ENCODE measurements at regions not wholly inside any gene's neighbourhood (a gene's known extent, or its start where the extent isn't known, plus 50 kb on each side); places are given as distances from the start of the nearest gene placed in this dataset.

DNA sequence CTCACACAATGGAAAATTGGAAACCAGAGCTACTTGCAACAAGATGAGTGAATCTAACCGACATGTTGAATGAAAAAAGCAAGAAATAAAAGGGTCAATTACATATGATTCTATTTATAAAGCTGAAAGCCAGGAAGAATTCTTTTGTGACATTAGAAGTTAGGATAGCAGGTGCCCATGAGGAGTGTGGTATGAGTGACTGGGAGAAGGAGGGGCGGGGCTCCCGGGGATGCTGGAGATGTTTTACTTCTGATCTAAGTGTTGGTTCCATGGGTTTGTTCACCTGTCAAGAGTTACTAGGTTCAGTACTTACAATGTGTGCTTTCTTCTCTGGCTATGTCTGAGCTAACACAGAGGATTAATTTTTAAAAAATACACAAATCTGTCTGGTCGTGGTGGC, 60.8 kb downstream of the NSMCE3 start:
- no peak for ATAC-seq
- POLR2A ChIA-PET = no interaction called here
- CTCF ChIA-PET = interaction anchor here (1.1 to 1.6 kb wide), 2 partner anchors 10 to 72 kb away, joined by 3 to 6 read pairs; no protein-coding TSS in a partner anchor
- no peak overlapping the region for H3K4me2 ChIP-seq
- H3K4me1 ChIP-seq = no peaks in the 10 kb centered on the region
- peaks cover 2% of the 10 kb centered on the region; the same call in 1 of the 3 replicates for H3K9me3 ChIP-seq
- no peak overlapping the region for H3K4me3 ChIP-seq
- no peak overlapping the region for H3K27ac ChIP-seq
- no peak for FAIRE-seq
- TF ChIP-seq HDAC2 (IDR thresholded peaks at IDR 0.05) = no peak
- no peak for TF ChIP-seq SMC3 (IDR thresholded peaks at IDR 0.05)
- TF ChIP-seq GATA3 (IDR thresholded peaks at IDR 0.05; ENCODE audit: borderline replicate concordance) = no peak
- TF ChIP-seq SREBF2 (IDR thresholded peaks at IDR 0.05) = no peak
- WGBS (ENCODE audit: missing lambda C conversion rate) = 14% methylated on average over 4 of the region's 4 CpGs
- no peak for DNase-seq (ENCODE audit: low read depth in 1 of 2, low spot score in 1 of 2)

DNA sequence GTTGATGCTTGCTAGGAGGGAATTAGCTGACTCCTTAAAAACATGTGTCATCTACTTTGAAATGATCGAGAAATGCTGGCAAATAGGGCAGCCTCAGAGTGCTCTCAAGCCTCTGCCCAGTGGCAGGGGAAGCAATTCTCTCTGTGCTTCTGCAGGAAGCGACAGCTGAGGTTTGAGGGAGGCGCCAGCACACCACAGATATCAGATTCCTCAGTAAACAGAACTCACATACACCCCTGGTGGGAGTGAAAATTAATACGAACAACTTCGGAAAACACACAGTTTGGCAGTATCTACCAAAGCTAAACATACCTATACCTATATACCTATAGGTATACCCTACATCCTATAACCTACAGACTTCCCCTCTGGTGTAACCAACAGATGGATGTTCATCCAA, 61.3 kb downstream of the NSMCE3 start:
- CTCF ChIA-PET = interaction anchor here (0.6 to 1.6 kb wide), 3 partner anchors 10 to 104 kb away, joined by 3 to 6 read pairs (median 3); no protein-coding TSS in a partner anchor
- Histone ChIP-seq H3K27ac (no peak overlapping the region), H3K4me3 (no peak overlapping the region), H3K4me1 (no peaks in the 10 kb centered on the region), H3K9me3 (peaks cover 2% of the 10 kb centered on the region; the same call in 1 of the 3 replicates), H3K4me2 (no peak overlapping the region)
- WGBS (ENCODE audit: missing lambda C conversion rate) = 5% methylated on average over 5 of the region's 5 CpGs
- peak; percentile 65 to 78 for ATAC-seq
- POLR2A ChIA-PET = no interaction called here
- peak in 1 of 2 experiments; percentile 21 for DNase-seq (ENCODE audit: low read depth in 1 of 2, low spot score in 1 of 2)
- FAIRE-seq = no peak
- TF ChIP-seq EHF (CRISPR knock-in tag; IDR thresholded peaks at IDR 0.05) = no peak
- TF ChIP-seq, protein P1, sequence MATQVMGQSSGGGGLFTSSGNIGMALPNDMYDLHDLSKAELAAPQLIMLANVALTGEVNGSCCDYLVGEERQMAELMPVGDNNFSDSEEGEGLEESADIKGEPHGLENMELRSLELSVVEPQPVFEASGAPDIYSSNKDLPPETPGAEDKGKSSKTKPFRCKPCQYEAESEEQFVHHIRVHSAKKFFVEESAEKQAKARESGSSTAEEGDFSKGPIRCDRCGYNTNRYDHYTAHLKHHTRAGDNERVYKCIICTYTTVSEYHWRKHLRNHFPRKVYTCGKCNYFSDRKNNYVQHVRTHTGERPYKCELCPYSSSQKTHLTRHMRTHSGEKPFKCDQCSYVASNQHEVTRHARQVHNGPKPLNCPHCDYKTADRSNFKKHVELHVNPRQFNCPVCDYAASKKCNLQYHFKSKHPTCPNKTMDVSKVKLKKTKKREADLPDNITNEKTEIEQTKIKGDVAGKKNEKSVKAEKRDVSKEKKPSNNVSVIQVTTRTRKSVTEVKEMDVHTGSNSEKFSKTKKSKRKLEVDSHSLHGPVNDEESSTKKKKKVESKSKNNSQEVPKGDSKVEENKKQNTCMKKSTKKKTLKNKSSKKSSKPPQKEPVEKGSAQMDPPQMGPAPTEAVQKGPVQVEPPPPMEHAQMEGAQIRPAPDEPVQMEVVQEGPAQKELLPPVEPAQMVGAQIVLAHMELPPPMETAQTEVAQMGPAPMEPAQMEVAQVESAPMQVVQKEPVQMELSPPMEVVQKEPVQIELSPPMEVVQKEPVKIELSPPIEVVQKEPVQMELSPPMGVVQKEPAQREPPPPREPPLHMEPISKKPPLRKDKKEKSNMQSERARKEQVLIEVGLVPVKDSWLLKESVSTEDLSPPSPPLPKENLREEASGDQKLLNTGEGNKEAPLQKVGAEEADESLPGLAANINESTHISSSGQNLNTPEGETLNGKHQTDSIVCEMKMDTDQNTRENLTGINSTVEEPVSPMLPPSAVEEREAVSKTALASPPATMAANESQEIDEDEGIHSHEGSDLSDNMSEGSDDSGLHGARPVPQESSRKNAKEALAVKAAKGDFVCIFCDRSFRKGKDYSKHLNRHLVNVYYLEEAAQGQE (IDR thresholded peaks at IDR 0.05) = no peak
- TF ChIP-seq CBX8 (IDR thresholded peaks at IDR 0.05) = no peak
- peak; percentile 20 for TF ChIP-seq MAFK (IDR thresholded peaks at IDR 0.05; ENCODE audit: partially characterized antibody)
- TF ChIP-seq RAD21 (conservative IDR thresholded peaks at IDR 0.05 in 1 of 2, IDR thresholded peaks at IDR 0.05 in 1 of 2) = 0 out of 5 replicates have a peak, but pooled peaks of 1 of the 2 experiments have one; percentile 7
- no peak for TF ChIP-seq ZFP36 (IDR thresholded peaks at IDR 0.05; ENCODE audit: borderline replicate concordance, partially characterized antibody)
- no peak for TF ChIP-seq CHD2 (IDR thresholded peaks at IDR 0.05; ENCODE audit: low read length, partially characterized antibody)
- no peak for TF ChIP-seq CEBPB (IDR thresholded peaks at IDR 0.05)
- no peak for TF ChIP-seq PHF8 (IDR thresholded peaks at IDR 0.05; ENCODE audit: borderline replicate concordance, low read depth)
- no peak for TF ChIP-seq KDM1A (IDR thresholded peaks at IDR 0.05; ENCODE audit: low read depth)
- no peak for TF ChIP-seq FOXS1 (CRISPR knock-in tag; IDR thresholded peaks at IDR 0.05)
- TF ChIP-seq CHD4 (IDR thresholded peaks at IDR 0.05; ENCODE audit: borderline replicate concordance) = no peak
- TF ChIP-seq SREBF2 (IDR thresholded peaks at IDR 0.05) = no peak

DNA sequence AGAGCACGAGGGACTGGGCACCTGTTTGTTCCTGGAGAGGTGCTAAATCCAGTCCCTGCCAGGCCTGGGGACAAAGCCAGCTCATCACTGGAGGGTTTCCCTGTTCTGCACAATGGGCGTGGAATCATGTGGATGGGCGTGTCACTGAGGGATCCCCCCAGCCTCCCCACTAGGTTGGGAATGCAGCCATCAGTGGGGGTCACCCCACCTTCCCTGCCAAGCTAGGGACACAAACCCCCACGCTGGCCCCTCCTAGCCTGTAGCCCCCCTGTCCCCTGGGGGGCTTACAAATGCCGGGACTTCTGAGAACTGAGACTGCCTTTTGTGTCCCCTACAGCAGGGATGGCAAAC, 61.9 kb downstream of the NSMCE3 start:
- ChIA-PET CTCF (interaction anchor here (1.0 to 1.6 kb wide), 4 partner anchors 9 to 73 kb away, joined by 3 to 6 read pairs (median 4); no protein-coding TSS in a partner anchor), POLR2A (no interaction called here)
- Histone ChIP-seq H3K9me3 (peaks cover 2% of the 10 kb centered on the region; the same call in 1 of the 3 replicates), H3K27ac (no peak overlapping the region), H3K4me3 (no peak overlapping the region), H3K4me2 (no peak overlapping the region), H3K4me1 (no peaks in the 10 kb centered on the region)
- no peak for ATAC-seq
- WGBS (ENCODE audit: missing lambda C conversion rate) = 0% methylated on average over 2 of the region's 5 CpGs
- TF ChIP-seq KDM1A (IDR thresholded peaks at IDR 0.05; ENCODE audit: low read depth) (no peak), KDM5A (IDR thresholded peaks at IDR 0.05) (no peak), RCOR1 (IDR thresholded peaks at IDR 0.05; ENCODE audit: low read depth, low read length) (no peak), TFCP2L1 (CRISPR knock-in tag; IDR thresholded peaks at IDR 0.05) (no peak), FOSB (CRISPR knock-in tag; IDR thresholded peaks at IDR 0.05) (no peak), POLR2AphosphoS2 (conservative IDR thresholded peaks at IDR 0.05; ENCODE audit: low read length) (no peak), JUN (IDR thresholded peaks at IDR 0.05) (no peak), RAD21 (conservative IDR thresholded peaks at IDR 0.05 in 1 of 2, IDR thresholded peaks at IDR 0.05 in 1 of 2) (no peak), FOXS1 (CRISPR knock-in tag; IDR thresholded peaks at IDR 0.05) (no peak), CBX2 (IDR thresholded peaks at IDR 0.05; ENCODE audit: borderline replicate concordance, low read depth) (no peak), EHF (CRISPR knock-in tag; IDR thresholded peaks at IDR 0.05) (no peak), HOXA7 (CRISPR knock-in tag; IDR thresholded peaks at IDR 0.05) (no peak)
- TF ChIP-seq, protein P2, sequence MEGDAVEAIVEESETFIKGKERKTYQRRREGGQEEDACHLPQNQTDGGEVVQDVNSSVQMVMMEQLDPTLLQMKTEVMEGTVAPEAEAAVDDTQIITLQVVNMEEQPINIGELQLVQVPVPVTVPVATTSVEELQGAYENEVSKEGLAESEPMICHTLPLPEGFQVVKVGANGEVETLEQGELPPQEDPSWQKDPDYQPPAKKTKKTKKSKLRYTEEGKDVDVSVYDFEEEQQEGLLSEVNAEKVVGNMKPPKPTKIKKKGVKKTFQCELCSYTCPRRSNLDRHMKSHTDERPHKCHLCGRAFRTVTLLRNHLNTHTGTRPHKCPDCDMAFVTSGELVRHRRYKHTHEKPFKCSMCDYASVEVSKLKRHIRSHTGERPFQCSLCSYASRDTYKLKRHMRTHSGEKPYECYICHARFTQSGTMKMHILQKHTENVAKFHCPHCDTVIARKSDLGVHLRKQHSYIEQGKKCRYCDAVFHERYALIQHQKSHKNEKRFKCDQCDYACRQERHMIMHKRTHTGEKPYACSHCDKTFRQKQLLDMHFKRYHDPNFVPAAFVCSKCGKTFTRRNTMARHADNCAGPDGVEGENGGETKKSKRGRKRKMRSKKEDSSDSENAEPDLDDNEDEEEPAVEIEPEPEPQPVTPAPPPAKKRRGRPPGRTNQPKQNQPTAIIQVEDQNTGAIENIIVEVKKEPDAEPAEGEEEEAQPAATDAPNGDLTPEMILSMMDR (IDR thresholded peaks at IDR 0.05) = no peak
- TF ChIP-seq, protein P3, sequence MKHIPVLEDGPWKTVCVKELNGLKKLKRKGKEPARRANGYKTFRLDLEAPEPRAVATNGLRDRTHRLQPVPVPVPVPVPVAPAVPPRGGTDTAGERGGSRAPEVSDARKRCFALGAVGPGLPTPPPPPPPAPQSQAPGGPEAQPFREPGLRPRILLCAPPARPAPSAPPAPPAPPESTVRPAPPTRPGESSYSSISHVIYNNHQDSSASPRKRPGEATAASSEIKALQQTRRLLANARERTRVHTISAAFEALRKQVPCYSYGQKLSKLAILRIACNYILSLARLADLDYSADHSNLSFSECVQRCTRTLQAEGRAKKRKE (CRISPR knock-in tag; IDR thresholded peaks at IDR 0.05; ENCODE audit: low read depth) = no peak
- no peak for DNase-seq (ENCODE audit: low read depth in 1 of 2, low spot score in 1 of 2)
- no peak for FAIRE-seq

All from A549 (cell line).